B cell (primary cell): ENCODE measurements at regions not wholly inside any gene's neighbourhood (a gene's known extent, or its start where the extent isn't known, plus 50 kb on each side); places are given as distances from the start of the nearest gene placed in this dataset.

ENCODE experiments used
- ATAC-seq: fragments of 200-7000 bp; cut with Tn5 transposase; one replicate; pipeline ENCODE4 v1.10.0; 2021; ENCODE audit warnings: low read depth, mild to moderate bottlenecking, moderate number of reproducible peaks, moderate library complexity
- CTCF ChIA-PET: fragments of 350-600 bp; sonication (Branson Sonifier 250); formaldehyde crosslinking; loops from one replicate; lab custom pipeline; 2021; ENCODE audit warnings: antibody characterized with exemption, inconsistent platforms; lab: Charles Lee
- POLR2A ChIA-PET: fragments of 350-600 bp; sonication (Branson Sonifier 250); formaldehyde crosslinking; loops from one replicate; lab custom pipeline; 2021; ENCODE audit warnings: antibody characterized with exemption; lab: Charles Lee
- DNase-seq: peaks from one replicate; pipeline ENCODE4 v3.0.0; 2013
- H2AFZ ChIP-seq: 2 replicates; pipeline ENCODE4 v1.6.1; 2012; ENCODE audit warnings: mild to moderate bottlenecking, low read depth, low read length; ENCODE audit not compliant: insufficient read depth, poor library complexity, severe bottlenecking
- H3K27ac ChIP-seq, 2 donors: 1 replicate in 1 of 2; 2 replicates in 1 of 2; pipeline ENCODE4 v1.5.1; 2012 to 2013; ENCODE audit warnings: low read length in 2 of 2, mild to moderate bottlenecking in 2 of 2, moderate library complexity in 1 of 2
- H3K27me3 ChIP-seq, 4 experiments: fragments of 200-600 bp in 1 of 4; sonication (generic) in 1 of 4; replicated peaks in 1 of 4; 1 replicate in 2 of 4; 2 replicates in 2 of 4; pipeline versions ENCODE4 v1.6.1 to v1.7.0; 2013 to 2016; ENCODE audit warnings: low read length in 3 of 4, mild to moderate bottlenecking in 2 of 4, mixed read lengths in 1 of 4, moderate library complexity in 1 of 4; ENCODE audit not compliant: insufficient read depth in 4 of 4, control insufficient read depth in 3 of 4; ENCODE audit errors: control extremely low read depth in 1 of 4
- H3K36me3 ChIP-seq, 2 experiments: replicated peaks in 1 of 2; 1 replicate in 1 of 2; 2 replicates in 1 of 2; pipeline versions ENCODE4 v1.6.1 to v1.7.1; 2013; ENCODE audit warnings: low read length in 1 of 2; ENCODE audit not compliant: insufficient read depth in 2 of 2, control insufficient read depth in 1 of 2; ENCODE audit errors: control extremely low read depth in 1 of 2, extremely low read depth in 1 of 2
- H3K4me1 ChIP-seq, 2 donors: fragments of 200-600 bp in 1 of 2; sonication (generic) in 1 of 2; 1 replicate in 1 of 2; 2 replicates in 1 of 2; pipeline versions ENCODE4 v1.5.1 to v1.6.1; 2013 to 2017; ENCODE audit warnings: low read length in 2 of 2; ENCODE audit not compliant: control insufficient read depth in 2 of 2, insufficient read depth in 2 of 2
- H3K4me2 ChIP-seq: replicated peaks from 2 replicates; pipeline ENCODE3; 2012; ENCODE audit warnings: mild to moderate bottlenecking, low read depth, low read length; ENCODE audit not compliant: poor library complexity, severe bottlenecking
- H3K4me3 ChIP-seq, 5 experiments: fragments of 200-600 bp in 1 of 5; sonication (generic) in 1 of 5; 1 replicate in 3 of 5; 2 replicates in 2 of 5; pipeline versions ENCODE4 v1.5.1 to v1.7.0; 2011 to 2016; ENCODE audit warnings: low read length in 4 of 5, mild to moderate bottlenecking in 4 of 5, low read depth in 2 of 5, control low read depth in 1 of 5, moderate library complexity in 1 of 5; ENCODE audit not compliant: insufficient read depth in 1 of 5; ENCODE audit errors: control extremely low read depth in 1 of 5, extremely low read depth in 1 of 5
- H3K79me2 ChIP-seq: fragments of 200-600 bp; sonication (generic); one replicate; pipeline ENCODE4 v1.6.0; 2016; ENCODE audit warnings: low read length; ENCODE audit not compliant: control insufficient read depth, insufficient read depth
- H3K9ac ChIP-seq: fragments of 200-600 bp; sonication (generic); 2 replicates; pipeline ENCODE4 v1.6.1; 2017; ENCODE audit warnings: mild to moderate bottlenecking, low read length, moderate library complexity
- H3K9me3 ChIP-seq, 3 donors: one replicate each; pipeline versions ENCODE4 v1.6.1 to v1.7.1; 2013; ENCODE audit warnings: low read length in 2 of 3; ENCODE audit not compliant: control insufficient read depth in 2 of 3, insufficient read depth in 1 of 3; ENCODE audit errors: control extremely low read depth in 1 of 3
- H4K20me1 ChIP-seq: 2 replicates; pipeline ENCODE4 v1.6.0; 2012; ENCODE audit warnings: mild to moderate bottlenecking, low read length; ENCODE audit not compliant: insufficient read depth, control insufficient read depth, poor library complexity, severe bottlenecking
- H3K27ac Mint-ChIP-seq: one replicate; pipeline ENCODE4 v1.8.0; 2021; ENCODE audit warnings: mixed read lengths
- H3K27me3 Mint-ChIP-seq: one replicate; pipeline ENCODE4 v1.8.0; 2021; ENCODE audit warnings: mixed read lengths
- H3K4me1 Mint-ChIP-seq: one replicate; pipeline ENCODE4 v1.8.0; 2021; ENCODE audit warnings: mixed read lengths
- H3K4me3 Mint-ChIP-seq: one replicate; pipeline ENCODE4 v1.8.0; 2021; ENCODE audit warnings: mixed read lengths
- H3K9me3 Mint-ChIP-seq: one replicate; pipeline ENCODE4 v1.8.0; 2022; ENCODE audit warnings: mixed read lengths; ENCODE audit not compliant: insufficient read depth
- EZH2 ChIP-seq: IDR thresholded peaks from 2 replicates; pipeline ENCODE4 v1.6.1; 2012; ENCODE audit warnings: borderline replicate concordance, low read depth, mild to moderate bottlenecking, moderate library complexity, low read length; ENCODE audit not compliant: insufficient read depth, poor library complexity, severe bottlenecking
- intact Hi-C: fragments of 100-400 bp; cut with micrococcal nuclease; formaldehyde crosslinking; loops from one replicate; pipeline ENCODE4 v1.10.0; 2022
- TF ChIP-seq, protein P1 (sequence below): fragments of 200-600 bp; IDR thresholded peaks from one replicate; pipeline ENCODE4 v1.8.0; 2022; ENCODE audit warnings: antibody characterized with exemption, mild to moderate bottlenecking

DNA sequence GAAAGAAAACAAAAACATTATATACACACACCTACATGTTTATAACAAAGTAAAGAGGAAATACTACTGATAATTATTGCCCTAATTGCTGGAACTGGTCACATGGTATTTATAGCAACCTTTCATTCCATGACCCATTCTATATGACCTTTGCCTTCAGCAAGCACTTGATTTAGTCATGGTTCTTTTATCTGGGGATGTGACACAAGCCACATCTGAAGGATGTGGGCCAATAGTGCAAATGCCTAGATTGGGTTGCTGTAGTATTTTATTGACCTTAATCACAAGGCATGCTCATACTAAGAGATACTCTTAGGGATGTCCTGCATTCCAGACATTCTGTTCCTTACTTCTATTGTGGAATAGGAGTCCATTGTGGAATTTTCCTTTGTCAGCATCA lies 723.5 kb upstream of the POM121L12 start:
- H3K4me1 Mint-ChIP-seq: no peaks in the 10 kb centered on the region
- H3K4me3 Mint-ChIP-seq: no peak overlapping the region
- H3K27me3 Mint-ChIP-seq: no peaks in the 10 kb centered on the region
- no peak for ATAC-seq
- no peaks in the 10 kb centered on the region for H4K20me1 ChIP-seq
- H3K27me3 ChIP-seq: no peaks in the 10 kb centered on the region
- no peaks in the 10 kb centered on the region for H3K79me2 ChIP-seq
- no peak overlapping the region for H3K9ac ChIP-seq
- DNase-seq: no peak
- peaks cover 11% of the 10 kb centered on the region for H3K9me3 Mint-ChIP-seq
- H3K4me2 ChIP-seq: no peak overlapping the region
- POLR2A ChIA-PET: no interaction called here
- H3K9me3 ChIP-seq: peaks cover 0 to 4% (median 0%) of the 10 kb centered on the region in 3 donors
- H3K4me3 ChIP-seq: no peak overlapping the region
- H3K27ac ChIP-seq: no peak overlapping the region
- H3K27ac Mint-ChIP-seq: no peak overlapping the region
- CTCF ChIA-PET: no interaction called here
- no peaks in the 10 kb centered on the region for H3K4me1 ChIP-seq
- no peaks in the 10 kb centered on the region for H3K36me3 ChIP-seq
- H2AFZ ChIP-seq: no peak overlapping the region
- intact Hi-C loops: no loop called here
- no peak for TF ChIP-seq EZH2
- TF ChIP-seq, protein P1, sequence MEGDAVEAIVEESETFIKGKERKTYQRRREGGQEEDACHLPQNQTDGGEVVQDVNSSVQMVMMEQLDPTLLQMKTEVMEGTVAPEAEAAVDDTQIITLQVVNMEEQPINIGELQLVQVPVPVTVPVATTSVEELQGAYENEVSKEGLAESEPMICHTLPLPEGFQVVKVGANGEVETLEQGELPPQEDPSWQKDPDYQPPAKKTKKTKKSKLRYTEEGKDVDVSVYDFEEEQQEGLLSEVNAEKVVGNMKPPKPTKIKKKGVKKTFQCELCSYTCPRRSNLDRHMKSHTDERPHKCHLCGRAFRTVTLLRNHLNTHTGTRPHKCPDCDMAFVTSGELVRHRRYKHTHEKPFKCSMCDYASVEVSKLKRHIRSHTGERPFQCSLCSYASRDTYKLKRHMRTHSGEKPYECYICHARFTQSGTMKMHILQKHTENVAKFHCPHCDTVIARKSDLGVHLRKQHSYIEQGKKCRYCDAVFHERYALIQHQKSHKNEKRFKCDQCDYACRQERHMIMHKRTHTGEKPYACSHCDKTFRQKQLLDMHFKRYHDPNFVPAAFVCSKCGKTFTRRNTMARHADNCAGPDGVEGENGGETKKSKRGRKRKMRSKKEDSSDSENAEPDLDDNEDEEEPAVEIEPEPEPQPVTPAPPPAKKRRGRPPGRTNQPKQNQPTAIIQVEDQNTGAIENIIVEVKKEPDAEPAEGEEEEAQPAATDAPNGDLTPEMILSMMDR: no peak

DNA sequence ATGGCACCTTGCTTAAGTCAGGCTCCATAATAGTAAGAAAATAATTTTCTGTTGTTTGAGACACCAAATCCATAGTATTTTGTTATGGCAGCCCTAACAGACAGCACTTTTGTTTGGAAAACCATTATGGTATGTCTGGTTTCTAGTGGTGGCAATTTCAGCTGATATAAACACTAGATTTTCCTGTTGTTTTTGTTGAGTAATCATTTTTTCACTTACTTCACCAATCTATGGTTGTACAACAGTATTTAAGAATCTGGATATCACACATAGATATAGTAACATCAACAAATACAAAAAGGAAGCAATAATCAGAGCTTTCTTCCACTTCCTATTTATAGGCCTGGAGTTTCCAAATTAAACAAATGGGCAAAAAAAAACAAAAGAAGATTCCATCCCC lies 725.8 kb upstream of the POM121L12 start:
- H3K27me3 ChIP-seq: no peaks in the 10 kb centered on the region
- no peak overlapping the region for H3K4me3 Mint-ChIP-seq
- H4K20me1 ChIP-seq: no peaks in the 10 kb centered on the region
- H3K4me1 ChIP-seq: no peaks in the 10 kb centered on the region
- no peaks in the 10 kb centered on the region for H3K27me3 Mint-ChIP-seq
- no peak overlapping the region for H3K9ac ChIP-seq
- DNase-seq (no peak), ATAC-seq (no peak)
- intact Hi-C loops: no loop called here
- H3K9me3 ChIP-seq: peaks cover 0 to 4% (median 0%) of the 10 kb centered on the region in 3 donors
- no peak overlapping the region for H3K27ac Mint-ChIP-seq
- H3K9me3 Mint-ChIP-seq: peaks cover 6% of the 10 kb centered on the region
- ChIA-PET CTCF (no interaction called here), POLR2A (no interaction called here)
- H3K27ac ChIP-seq: no peak overlapping the region
- H3K4me2 ChIP-seq: no peak overlapping the region
- H3K79me2 ChIP-seq: no peaks in the 10 kb centered on the region
- no peak overlapping the region for H2AFZ ChIP-seq
- H3K36me3 ChIP-seq: no peaks in the 10 kb centered on the region
- H3K4me3 ChIP-seq: no peak overlapping the region
- no peaks in the 10 kb centered on the region for H3K4me1 Mint-ChIP-seq
- no peak for TF ChIP-seq EZH2
- TF ChIP-seq, protein P1: no peak
